Activated CD8-positive, alpha-beta memory T cell treated with anti-CD3 and anti-CD28 coated beads for 48 hours (primary cell): ENCODE measurements at regions not wholly inside any gene's neighbourhood (a gene's known extent, or its start where the extent isn't known, plus 50 kb on each side); places are given as distances from the start of the nearest gene placed in this dataset.

Source experiments
- DNase-seq, 3 experiments: peaks; one replicate each; pipeline ENCODE4 v3.0.0-alpha.2; 2020; ENCODE audit warnings: low read depth in 2 of 3, low spot score in 2 of 3

- no peak for DNase-seq
These were observed 706.9 kb upstream of the TENM3 start for GRCh38 chr4:181536196-181536746.

DNA sequence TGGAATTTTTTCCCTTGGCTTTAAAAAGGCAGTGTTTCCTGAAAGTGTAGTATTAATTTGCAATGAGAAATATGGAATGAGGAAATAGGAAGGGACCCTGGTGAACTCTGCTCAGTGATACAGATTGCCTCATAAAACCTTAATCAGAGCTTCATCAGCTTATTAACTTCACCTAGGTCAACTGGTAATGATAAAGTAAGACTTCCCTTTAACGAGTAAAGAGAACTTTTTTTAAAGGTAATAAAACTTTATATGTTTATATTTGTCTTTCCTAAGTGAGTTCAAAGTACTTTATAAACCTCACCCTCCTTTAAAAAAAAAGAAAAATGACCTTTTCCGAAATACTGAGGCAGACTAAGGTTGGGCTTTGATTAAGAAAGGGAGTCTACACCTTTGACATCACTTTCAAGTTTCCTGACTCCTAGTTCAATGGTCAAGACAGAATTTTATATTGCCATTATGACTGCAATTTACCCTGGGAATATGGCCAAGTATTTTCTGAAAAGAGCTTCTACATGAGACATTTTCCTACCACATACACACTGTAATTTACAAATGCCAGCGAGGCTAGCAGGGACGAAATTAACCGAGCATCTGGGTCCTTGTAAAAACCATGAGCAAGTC is 706.3 kb upstream of the TENM3 start:
- DNase-seq: no peak

GRCh38 chr4:181538431-181538830 is 704.8 kb upstream of the TENM3 start:
- DNase-seq: no peak

DNA sequence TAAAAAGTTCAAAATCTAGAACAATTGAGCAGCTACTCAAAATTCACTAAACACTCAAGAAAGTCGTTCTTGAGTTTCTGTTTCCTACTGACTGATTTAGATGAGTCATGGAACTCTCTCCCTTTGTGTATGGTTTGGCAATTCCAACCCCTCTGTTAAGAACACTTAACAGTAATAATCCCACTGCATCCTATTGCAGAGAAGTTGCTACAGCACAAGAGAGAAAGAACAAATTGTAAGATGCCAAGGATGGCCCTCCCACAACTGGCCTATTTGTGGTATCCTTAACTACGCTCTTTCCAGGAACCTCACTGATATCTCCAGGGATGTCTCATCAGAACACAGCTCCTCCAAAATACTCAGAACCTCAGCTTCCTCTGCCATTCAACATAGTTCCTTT is 701.8 kb upstream of the TENM3 start:
- no peak for DNase-seq

DNA sequence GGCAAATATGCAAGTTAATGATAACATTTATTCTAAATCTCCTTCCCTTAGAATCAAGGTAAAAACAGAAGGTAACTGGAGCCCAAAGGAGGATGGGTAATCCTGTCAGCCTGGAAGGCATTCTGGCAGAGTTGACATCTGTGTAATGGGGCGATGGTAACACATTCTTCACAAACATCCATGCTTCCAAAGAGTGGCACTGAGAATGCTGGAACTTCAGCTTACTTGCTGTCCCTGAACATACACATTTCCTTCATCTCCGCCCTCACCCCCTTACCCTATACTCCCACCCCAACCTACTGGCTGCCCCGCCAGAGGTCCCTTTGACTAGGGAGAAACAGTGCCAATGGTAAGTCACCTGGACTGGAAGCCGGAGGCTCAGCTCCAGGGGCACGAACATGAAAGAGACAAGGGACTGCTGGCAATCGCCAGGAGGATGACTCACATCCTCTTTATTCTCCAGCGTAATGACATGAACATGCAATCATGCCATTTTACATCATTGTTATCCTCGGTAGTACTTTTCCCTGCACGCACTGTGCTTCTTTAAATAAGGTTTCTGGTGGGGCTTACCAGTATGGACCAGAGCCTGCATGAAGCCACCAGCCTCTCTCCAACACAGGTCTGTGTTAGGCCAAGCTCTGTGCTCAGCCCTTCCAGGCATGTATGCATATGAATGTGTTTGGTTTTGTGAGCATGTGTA is 694.2 kb upstream of the TENM3 start:
- no peak for DNase-seq

DNA sequence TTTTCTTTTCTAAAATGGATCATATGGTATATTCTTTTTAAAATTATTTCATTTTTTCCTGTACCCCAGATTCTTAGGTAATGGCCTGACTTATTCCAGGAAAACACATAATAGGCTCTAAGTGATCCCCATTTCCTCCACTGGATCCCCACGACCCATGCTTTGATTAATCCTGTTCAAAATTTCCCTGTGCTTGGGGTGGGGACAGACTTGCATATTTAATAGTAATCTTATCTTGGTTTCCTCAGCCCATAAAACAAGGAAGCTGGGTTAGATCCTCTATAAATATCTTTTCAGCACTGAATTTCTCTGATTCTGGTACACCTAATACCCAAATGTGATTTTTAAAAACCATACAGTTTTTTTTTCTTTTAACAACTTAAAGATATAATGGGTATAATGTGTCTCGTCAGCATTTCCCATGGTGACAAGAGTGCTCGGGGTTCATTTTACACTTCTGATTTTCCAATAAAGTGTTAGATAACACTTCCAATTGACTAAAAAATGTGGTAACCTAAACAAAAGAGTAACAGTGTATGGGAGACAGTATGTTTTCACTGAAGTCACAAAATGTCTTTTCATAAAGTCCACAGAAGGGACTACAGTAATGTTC is 693.5 kb upstream of the TENM3 start:
- no peak for DNase-seq

GRCh38 chr4:181550381-181550780 is 692.8 kb upstream of the TENM3 start:
- DNase-seq: no peak

GRCh38 chr4:181559637-181560036 is 683.6 kb upstream of the TENM3 start:
- no peak for DNase-seq

GRCh38 chr4:181562399-181562798 is 680.8 kb upstream of the TENM3 start:
- no peak for DNase-seq

- DNase-seq: no peak
These were observed 678.6 kb upstream of the TENM3 start for GRCh38 chr4:181564625-181565024.

GRCh38 chr4:181566490-181566889 is 676.7 kb upstream of the TENM3 start:
- no peak for DNase-seq

GRCh38 chr4:181569553-181569952 is 673.6 kb upstream of the TENM3 start:
- DNase-seq: no peak

DNA sequence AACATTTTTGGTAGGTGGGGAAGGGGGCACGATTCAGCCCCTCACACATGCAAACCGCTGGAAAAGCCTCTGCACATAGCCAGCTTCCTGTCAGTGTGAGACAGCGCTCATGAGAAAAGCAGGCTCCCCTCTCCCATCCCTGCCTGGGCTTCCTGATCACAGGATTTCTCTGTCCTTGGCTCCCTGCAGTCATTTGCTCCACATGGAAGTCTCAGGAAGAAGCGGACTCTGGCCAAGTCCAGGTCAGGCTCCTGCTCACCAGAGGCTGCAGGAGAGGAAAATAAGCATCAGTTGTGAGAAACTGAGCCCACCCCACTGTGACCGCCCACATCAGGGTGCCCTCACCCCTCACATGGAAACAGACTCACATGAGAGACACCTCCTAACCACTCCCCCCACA is 664.3 kb upstream of the TENM3 start:
- DNase-seq: no peak

DNA sequence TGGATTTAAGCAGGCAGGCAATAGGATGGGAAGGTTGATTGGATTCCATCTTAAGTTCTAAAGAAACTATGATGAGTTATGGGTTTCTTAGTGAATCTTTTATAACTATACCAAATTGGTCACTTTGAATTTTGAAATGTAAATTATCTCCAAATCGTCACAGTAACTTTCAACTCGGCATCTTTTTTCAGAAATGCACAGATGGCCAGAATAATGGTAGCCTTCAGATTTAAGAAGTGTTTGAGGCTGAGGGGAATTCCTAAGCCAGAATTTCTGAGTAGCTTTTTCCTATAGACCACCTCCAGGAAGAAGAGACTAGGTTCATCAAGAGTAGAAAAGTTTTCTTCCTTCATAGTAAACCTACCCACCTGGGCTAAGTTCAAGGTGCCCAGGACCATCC is 663.7 kb upstream of the TENM3 start:
- no peak for DNase-seq

- no peak for DNase-seq
These were observed 661.2 kb upstream of the TENM3 start for GRCh38 chr4:181581983-181582382.

GRCh38 chr4:181582595-181582994 is 660.6 kb upstream of the TENM3 start:
- no peak for DNase-seq

GRCh38 chr4:181588733-181589302 is 654.4 kb upstream of the TENM3 start:
- no peak for DNase-seq

DNA sequence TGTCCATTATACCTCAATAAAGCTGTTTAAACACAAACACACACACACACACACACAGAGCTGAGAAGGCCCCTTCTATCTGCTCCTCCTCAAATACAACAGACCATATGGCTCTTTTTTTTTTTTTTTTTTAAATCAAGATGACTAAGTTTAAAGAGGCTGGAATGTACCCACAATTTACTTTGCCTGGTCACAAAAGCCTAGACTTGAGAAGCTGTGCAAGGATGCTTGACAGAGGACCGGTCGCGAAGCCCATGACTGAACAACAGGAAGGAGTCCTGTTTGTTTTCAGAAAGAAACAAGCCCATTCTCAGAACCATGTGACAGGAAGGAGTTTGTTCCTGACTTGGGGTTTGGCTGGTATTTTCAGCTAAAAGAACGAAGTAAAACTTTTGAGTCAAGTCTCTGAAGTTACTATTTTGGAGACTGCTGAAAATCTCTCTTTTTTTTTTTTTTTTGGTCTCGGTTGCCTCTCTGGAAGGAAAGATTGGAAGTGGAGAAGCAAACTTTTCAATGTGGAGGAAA is 650.9 kb upstream of the TENM3 start:
- DNase-seq: no peak

DNA sequence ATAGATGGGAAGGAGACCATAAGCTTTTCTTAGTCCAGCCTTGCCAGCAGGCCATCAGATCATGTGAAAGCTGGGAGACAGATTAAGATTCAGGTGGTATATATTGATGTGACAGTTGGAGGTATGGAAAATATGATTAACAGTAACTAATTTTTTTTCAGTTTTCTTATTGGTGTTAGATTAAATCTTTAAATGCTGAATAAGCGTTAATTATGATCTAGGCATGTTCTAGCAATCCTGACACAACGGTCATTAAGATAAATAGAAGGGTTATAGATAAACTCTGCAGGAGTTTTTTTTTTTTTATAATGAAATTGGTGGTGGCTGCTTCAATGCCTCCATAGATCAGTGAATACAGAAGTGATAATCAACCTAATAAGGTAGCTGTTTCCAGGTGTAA is 649.5 kb upstream of the TENM3 start:
- DNase-seq: no peak

GRCh38 chr4:181594188-181594587 is 649.0 kb upstream of the TENM3 start:
- DNase-seq: no peak

GRCh38 chr4:181595716-181596115 is 647.5 kb upstream of the TENM3 start:
- no peak for DNase-seq

DNA sequence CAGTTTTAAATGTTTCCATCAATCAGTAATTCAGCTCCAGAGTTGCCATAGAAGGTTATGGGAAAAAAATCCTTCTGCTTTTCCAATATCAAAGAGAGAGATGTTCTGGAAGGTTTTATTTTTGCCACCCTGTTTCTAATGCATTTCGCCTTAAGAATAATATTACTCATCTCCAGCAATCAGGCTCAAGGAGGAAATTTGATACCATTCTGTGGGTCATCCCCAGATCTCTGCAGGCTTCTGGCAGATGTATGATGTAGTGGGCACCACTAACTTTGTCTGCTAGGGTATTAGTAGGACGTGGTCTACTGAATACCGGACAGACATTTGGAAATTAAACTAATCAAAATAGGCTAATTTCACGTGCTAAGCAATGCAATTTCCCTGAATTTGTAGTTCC is 645.4 kb upstream of the TENM3 start:
- DNase-seq: no peak
